Ovary (tissue), 3 donors: ENCODE measurements at regions not wholly inside any gene's neighbourhood (a gene's known extent, or its start where the extent isn't known, plus 50 kb on each side); places are given as distances from the start of the nearest gene placed in this dataset.

ENCODE experiments used
- CTCF ChIP-seq, 3 donors: fragments of 450-650 bp in 2 of 3; fragments of 200-600 bp in 1 of 3; IDR thresholded peaks; one replicate each; pipeline versions ENCODE4 v1.5.1 to v1.8.0; 2016 to 2022; ENCODE audit warnings: antibody characterized with exemption in 3 of 3, mild to moderate bottlenecking in 1 of 3
- EP300 ChIP-seq: sonication (generic); formaldehyde crosslinking; IDR thresholded peaks from one replicate; pipeline ENCODE4 v1.6.1; 2017; ENCODE audit warnings: antibody characterized with exemption
- POLR2A ChIP-seq: fragments of 450-650 bp; IDR thresholded peaks from one replicate; pipeline ENCODE4 v1.6.1; 2017; ENCODE audit warnings: antibody characterized with exemption, mild to moderate bottlenecking, moderate library complexity
- donor health status: DM: no; HTN: no; CAD: no.

DNA sequence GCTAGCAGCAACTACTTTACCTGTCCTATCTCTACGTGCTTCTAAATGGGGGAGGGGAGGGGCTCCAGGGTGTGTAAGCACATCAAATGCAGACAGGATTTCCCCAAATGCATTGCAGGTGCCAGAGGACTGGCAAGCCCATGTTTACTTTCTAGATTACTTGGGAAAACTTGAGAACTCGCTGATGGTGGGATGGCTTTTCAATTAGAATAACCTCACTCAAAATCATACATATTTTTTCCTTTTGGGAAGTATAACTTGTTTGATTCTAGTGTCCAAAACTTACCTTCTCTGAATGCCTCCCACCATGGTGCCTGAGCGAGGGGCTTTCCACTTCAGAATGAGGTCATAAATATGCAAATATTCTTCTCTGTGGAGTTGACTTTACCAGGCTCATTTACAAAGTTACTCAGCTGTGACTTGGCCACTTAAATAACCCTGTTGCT is 191.3 kb upstream of the RHOBTB1 start:
- no peak for TF ChIP-seq CTCF (IDR thresholded peaks at IDR 0.05)
- no peak for TF ChIP-seq POLR2A
- TF ChIP-seq EP300: no peak
